ENCODE measurements at regions not wholly inside any gene's neighbourhood (a gene's known extent, or its start where the extent isn't known, plus 50 kb on each side); places are given as distances from the start of the nearest gene placed in this dataset.
A peak's percentile ranks its signal among the peaks of the same experiment; 100 is the strongest.

- H2AFZ ChIP-seq (ENCODE audit: low read depth, low read length) = no peak overlapping the region
- H3K9ac ChIP-seq (ENCODE audit: low read length) = no peak overlapping the region
- TF ChIP-seq CTCF (IDR thresholded peaks at IDR 0.05; ENCODE audit: low read depth, low read length) (no peak), EZH2phosphoT487 (IDR thresholded peaks at IDR 0.05; ENCODE audit: low read depth) (no peak)
- H3K79me2 ChIP-seq (ENCODE audit: low read length) = no peaks in the 10 kb centered on the region
- H3K27me3 ChIP-seq (ENCODE audit: low read depth, low read length) = no peaks in the 10 kb centered on the region
- H3K9me3 ChIP-seq (ENCODE audit: insufficient read depth, low read length) = no peaks in the 10 kb centered on the region
- H4K20me1 ChIP-seq (ENCODE audit: insufficient read depth, low read length) = no peaks in the 10 kb centered on the region
- H3K4me2 ChIP-seq (ENCODE audit: low read length) = no peak overlapping the region
- no peaks in the 10 kb centered on the region for H3K36me3 ChIP-seq (replicated peaks; ENCODE audit: low read depth, low read length)
- no peaks in the 10 kb centered on the region for H3K4me1 ChIP-seq (ENCODE audit: low read length)
- H3K4me3 ChIP-seq (ENCODE audit: low read length) = no peak overlapping the region
- H3K27ac ChIP-seq (ENCODE audit: low read length) = no peak overlapping the region
Measured at GRCh38 chr6:23389386-23389785, 736.6 kb upstream of the NRSN1 start.

GRCh38 chr6:23390221-23390620 is 735.8 kb upstream of the NRSN1 start:
- no peaks in the 10 kb centered on the region for H4K20me1 ChIP-seq (ENCODE audit: insufficient read depth, low read length)
- TF ChIP-seq EZH2phosphoT487 (IDR thresholded peaks at IDR 0.05; ENCODE audit: low read depth) (no peak), CTCF (IDR thresholded peaks at IDR 0.05; ENCODE audit: low read depth, low read length) (no peak)
- H3K4me1 ChIP-seq (ENCODE audit: low read length) = peaks cover under 1% of the 10 kb centered on the region; the same call in 1 of the 2 replicates
- H3K27ac ChIP-seq (ENCODE audit: low read length) = no peak overlapping the region
- H2AFZ ChIP-seq (ENCODE audit: low read depth, low read length) = no peak overlapping the region
- no peak overlapping the region for H3K4me3 ChIP-seq (ENCODE audit: low read length)
- H3K36me3 ChIP-seq (replicated peaks; ENCODE audit: low read depth, low read length) = no peaks in the 10 kb centered on the region
- no peak overlapping the region for H3K4me2 ChIP-seq (ENCODE audit: low read length)
- H3K79me2 ChIP-seq (ENCODE audit: low read length) = no peaks in the 10 kb centered on the region
- H3K9ac ChIP-seq (ENCODE audit: low read length) = no peak overlapping the region
- no peaks in the 10 kb centered on the region for H3K27me3 ChIP-seq (ENCODE audit: low read depth, low read length)
- H3K9me3 ChIP-seq (ENCODE audit: insufficient read depth, low read length) = no peaks in the 10 kb centered on the region

- no peaks in the 10 kb centered on the region for H3K36me3 ChIP-seq (replicated peaks; ENCODE audit: low read depth, low read length)
- H3K27me3 ChIP-seq (ENCODE audit: low read depth, low read length) = no peaks in the 10 kb centered on the region
- no peak overlapping the region for H3K27ac ChIP-seq (ENCODE audit: low read length)
- H3K4me2 ChIP-seq (ENCODE audit: low read length) = no peak overlapping the region
- no peak overlapping the region for H3K9ac ChIP-seq (ENCODE audit: low read length)
- no peak overlapping the region for H3K4me3 ChIP-seq (ENCODE audit: low read length)
- TF ChIP-seq EZH2phosphoT487 (IDR thresholded peaks at IDR 0.05; ENCODE audit: low read depth) (no peak), CTCF (IDR thresholded peaks at IDR 0.05; ENCODE audit: low read depth, low read length) (no peak)
- no peaks in the 10 kb centered on the region for H3K79me2 ChIP-seq (ENCODE audit: low read length)
- peaks cover 5% of the 10 kb centered on the region for H3K4me1 ChIP-seq (ENCODE audit: low read length)
- no peaks in the 10 kb centered on the region for H3K9me3 ChIP-seq (ENCODE audit: insufficient read depth, low read length)
- no peak overlapping the region for H2AFZ ChIP-seq (ENCODE audit: low read depth, low read length)
- H4K20me1 ChIP-seq (ENCODE audit: insufficient read depth, low read length) = no peaks in the 10 kb centered on the region
Measured at GRCh38 chr6:23394681-23395080, 731.3 kb upstream of the NRSN1 start.

GRCh38 chr6:23395381-23395780 is 730.6 kb upstream of the NRSN1 start:
- TF ChIP-seq CTCF (IDR thresholded peaks at IDR 0.05; ENCODE audit: low read depth, low read length) (no peak), EZH2phosphoT487 (IDR thresholded peaks at IDR 0.05; ENCODE audit: low read depth) (no peak)
- H3K9me3 ChIP-seq (ENCODE audit: insufficient read depth, low read length) = no peaks in the 10 kb centered on the region
- H3K79me2 ChIP-seq (ENCODE audit: low read length) = no peaks in the 10 kb centered on the region

More at GRCh38 chr6:23395381-23395780, 730.6 kb upstream of the NRSN1 start:
- no peaks in the 10 kb centered on the region for H3K27me3 ChIP-seq (ENCODE audit: low read depth, low read length)
- no peak overlapping the region for H3K9ac ChIP-seq (ENCODE audit: low read length)
- H3K4me3 ChIP-seq (ENCODE audit: low read length) = no peak overlapping the region
- H3K4me1 ChIP-seq (ENCODE audit: low read length) = peaks cover 5% of the 10 kb centered on the region
- H2AFZ ChIP-seq (ENCODE audit: low read depth, low read length) = no peak overlapping the region
- H3K4me2 ChIP-seq (ENCODE audit: low read length) = peak overlapping the region; percentile 20
- no peak overlapping the region for H3K27ac ChIP-seq (ENCODE audit: low read length)
- H4K20me1 ChIP-seq (ENCODE audit: insufficient read depth, low read length) = no peaks in the 10 kb centered on the region
- no peaks in the 10 kb centered on the region for H3K36me3 ChIP-seq (replicated peaks; ENCODE audit: low read depth, low read length)

All from OCI-LY3 (cell line).